Lung (tissue), 11 donors: ENCODE measurements at regions not wholly inside any gene's neighbourhood (a gene's known extent, or its start where the extent isn't known, plus 50 kb on each side); places are given as distances from the start of the nearest gene placed in this dataset.

Experiments
- ATAC-seq: fragments of 200-7000 bp; cut with Tn5 transposase; one replicate; pipeline ENCODE4 v1.9.1; 2020; ENCODE audit warnings: moderate number of reproducible peaks; ENCODE audit not compliant: insufficient read depth, low FRiP score
- DNase-seq, 3 donors: peaks; one replicate each; pipeline ENCODE4 v3.0.0-alpha.2; 2013 to 2017
- H3K27ac ChIP-seq, 2 donors: one replicate each; pipeline ENCODE4 v1.5.1; 2013; ENCODE audit warnings: mild to moderate bottlenecking in 2 of 2, moderate library complexity in 2 of 2, control low read depth in 1 of 2, inconsistent platforms in 1 of 2, low read depth in 1 of 2, low read length in 1 of 2
- H3K27me3 ChIP-seq, 3 donors: one replicate each; pipeline ENCODE4 v1.5.1; 2013; ENCODE audit warnings: low read length in 2 of 3; ENCODE audit not compliant: control insufficient read depth in 3 of 3, insufficient read depth in 3 of 3
- H3K36me3 ChIP-seq, 4 donors: one replicate each; pipeline ENCODE4 v1.5.1; 2013; ENCODE audit warnings: low read length in 4 of 4, mild to moderate bottlenecking in 1 of 4, moderate library complexity in 1 of 4; ENCODE audit not compliant: control insufficient read depth in 4 of 4, insufficient read depth in 4 of 4
- H3K4me1 ChIP-seq, 5 donors: one replicate each; pipeline ENCODE4 v1.5.1; 2013; ENCODE audit warnings: low read length in 5 of 5, mild to moderate bottlenecking in 2 of 5, moderate library complexity in 1 of 5; ENCODE audit not compliant: control insufficient read depth in 5 of 5, insufficient read depth in 5 of 5
- H3K4me3 ChIP-seq: one replicate; pipeline ENCODE4 v1.5.1; 2013; ENCODE audit warnings: mild to moderate bottlenecking, control low read depth, moderate library complexity
- H3K9ac ChIP-seq, 2 donors: one replicate each; pipeline ENCODE4 v1.5.1; 2013; ENCODE audit warnings: low read length in 2 of 2, control low read depth in 1 of 2; ENCODE audit not compliant: insufficient read depth in 1 of 2
- H3K9me3 ChIP-seq, 4 donors: one replicate each; pipeline ENCODE4 v1.5.1; 2013; ENCODE audit warnings: low read length in 3 of 4, mild to moderate bottlenecking in 1 of 4, moderate library complexity in 1 of 4; ENCODE audit not compliant: control insufficient read depth in 4 of 4, insufficient read depth in 3 of 4
- CTCF ChIP-seq: IDR thresholded peaks from 2 replicates; pipeline ENCODE4 v1.5.1; 2012; ENCODE audit warnings: mild to moderate bottlenecking; ENCODE audit errors: control extremely low read depth, extremely low read depth
- WGBS, 2 donors: extraction: QIAGEN DNeasy Blood & Tissue Kit; methylation state at CpG; one replicate each; pipeline ENCODE4 v1.1.7; 2013; 5-methylcytosine and 5-hydroxymethylcytosine counted together
- donor health status: control.
- donor health status: control.
- donor health status: Bipolar disorder and iron deficiency.
- donor health status: healthy.
- donor health status: DM: yes; HTN: yes; CAD: no.

DNA sequence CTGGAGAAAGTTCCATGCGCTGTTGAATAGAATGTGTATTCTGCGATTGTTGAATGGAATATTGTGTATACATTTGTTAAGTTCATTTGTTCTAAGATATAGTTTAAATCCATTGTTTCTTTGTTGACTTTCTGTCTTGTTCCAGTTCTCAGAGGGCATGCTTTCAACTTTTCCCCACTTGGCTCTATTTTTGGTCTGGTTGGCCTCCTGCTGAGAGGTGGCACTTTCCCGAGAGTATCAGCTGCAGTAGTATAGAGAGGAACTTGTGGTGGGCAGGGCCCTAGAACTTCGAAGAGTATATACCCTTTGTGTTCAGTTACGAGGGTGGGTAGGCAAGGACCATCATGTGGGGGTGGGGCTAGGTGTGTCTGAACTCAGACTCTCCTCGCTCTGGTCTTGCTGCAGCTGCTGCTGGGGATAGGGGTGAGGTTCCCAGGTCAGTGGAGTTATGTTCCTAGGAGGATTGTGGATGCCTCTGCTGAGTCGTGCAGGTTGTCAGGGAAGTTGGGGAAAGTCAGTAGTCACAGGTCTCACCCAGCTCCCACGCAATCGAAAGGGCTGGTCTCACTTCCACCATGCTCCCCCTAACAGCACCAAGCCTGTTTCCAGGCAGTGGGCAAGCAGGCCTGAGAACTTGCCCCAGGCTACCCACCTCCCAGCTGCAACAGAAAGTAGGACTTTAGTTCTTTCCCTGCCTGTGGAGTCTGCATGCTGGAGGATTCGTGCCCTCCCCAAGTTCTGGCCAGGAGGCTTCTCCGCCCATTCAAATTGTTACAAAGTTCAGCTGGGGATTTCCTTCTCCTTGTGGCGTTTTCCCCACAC lies 118.9 kb upstream of the SSTR4 start:
- no peak for TF ChIP-seq CTCF
- DNase-seq, result no peak
- Histone ChIP-seq H3K4me1 (no peaks in the 10 kb centered on the region), H3K9me3 (peaks cover 0 to 6% (median 0%) of the 10 kb centered on the region in 4 donors), H3K9ac (no peak overlapping the region), H3K36me3 (no peaks in the 10 kb centered on the region), H3K4me3 (no peak overlapping the region), H3K27me3 (no peaks in the 10 kb centered on the region), H3K27ac (no peak overlapping the region)
- 85 to 86% methylated on average over 12 of the region's 12 CpGs for WGBS, 2 donors
- ATAC-seq, result no peak

GRCh38 chr20:22918286-22918983 lies 116.7 kb upstream of the SSTR4 start:
- ATAC-seq, result no peak
- no peak for TF ChIP-seq CTCF
- Histone ChIP-seq H3K4me1 (no peaks in the 10 kb centered on the region), H3K36me3 (no peaks in the 10 kb centered on the region), H3K4me3 (no peak overlapping the region), H3K9me3 (peaks cover 0 to 6% (median 0%) of the 10 kb centered on the region in 4 donors), H3K27ac (no peak overlapping the region), H3K9ac (no peak overlapping the region), H3K27me3 (no peaks in the 10 kb centered on the region)
- peak in 2 of 3 donors; percentile 56 to 59 for DNase-seq

GRCh38 chr20:22920898-22921297 lies 114.2 kb upstream of the SSTR4 start:
- WGBS, 2 donors, result 76 to 84% methylated on average over 5 of the region's 5 CpGs
- Histone ChIP-seq H3K4me1 (peaks cover 0 to 4% (median 0%) of the 10 kb centered on the region in 5 donors), H3K27ac (no peak overlapping the region), H3K9ac (no peak overlapping the region), H3K4me3 (no peak overlapping the region), H3K27me3 (no peaks in the 10 kb centered on the region), H3K9me3 (peaks cover 0 to 6% (median 0%) of the 10 kb centered on the region in 4 donors), H3K36me3 (no peaks in the 10 kb centered on the region)
- DNase-seq (peak in 1 of 3 donors; percentile 15), ATAC-seq (no peak)
- no peak for TF ChIP-seq CTCF
